ENCODE measurements at regions not wholly inside any gene's neighbourhood (a gene's known extent, or its start where the extent isn't known, plus 50 kb on each side); places are given as distances from the start of the nearest gene placed in this dataset.

GRCh38 chr3:120846073-120846472 is 61.9 kb upstream of the STXBP5L start:
- BruUV-seq (replicated peaks) = no TSS peak
- WGBS (ENCODE audit: insufficient coverage, insufficient replicate concordance, low lambda C conversion rate, missing lambda C conversion rate) = 43% methylated on average over 2 of the region's 2 CpGs
- CTCF ChIA-PET = interaction anchor here (0.9 kb wide), 1 partner anchor 287 kb away, joined by 4 read pairs; no protein-coding TSS in a partner anchor

DNA sequence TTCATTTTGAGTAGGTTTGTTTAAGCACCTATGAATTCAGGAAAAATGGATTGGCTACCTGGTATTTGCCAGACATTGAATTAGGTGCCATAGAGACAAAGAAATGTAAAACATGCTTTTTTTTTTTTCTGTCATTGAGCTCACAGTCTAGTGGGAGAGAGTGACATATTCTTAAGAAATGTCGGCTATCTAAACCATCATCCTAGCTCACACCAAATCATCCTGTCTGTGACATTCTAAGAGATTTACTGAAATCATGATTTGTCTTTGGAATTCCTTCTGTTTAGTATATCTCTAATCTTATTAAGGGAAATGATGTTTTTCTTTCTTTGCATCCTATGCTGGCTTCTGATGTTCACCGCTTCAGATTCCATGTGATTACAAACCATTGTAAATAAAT is 59.5 kb upstream of the STXBP5L start:
- no peak for TF ChIP-seq ZZZ3 (IDR thresholded peaks at IDR 0.05; ENCODE audit: control insufficient read depth, insufficient read length, low read depth)
- TF ChIP-seq POU2F2 (IDR thresholded peaks at IDR 0.05; ENCODE audit: borderline replicate concordance, low read depth, low read length) = no peak
- no peak for TF ChIP-seq STAT3 (IDR thresholded peaks at IDR 0.05; ENCODE audit: low read depth, low read length)
- no peaks in the 10 kb centered on the region for H3K4me1 ChIP-seq (ENCODE audit: control insufficient read depth, insufficient read depth, low read length)
- ChIA-PET SMC1A (ENCODE audit: uncharacterized antibody, unreplicated experiment) (no interaction called here), RAD21 (ENCODE audit: unreplicated experiment) (no interaction called here), CTCF (no interaction called here), POLR2A (no interaction called here)
- H4K20me1 ChIP-seq (ENCODE audit: control insufficient read depth, insufficient read depth) = no peaks in the 10 kb centered on the region
- no peaks in the 10 kb centered on the region for H3K79me2 ChIP-seq (ENCODE audit: control insufficient read depth, insufficient read depth, low read length)
- H3K27ac ChIP-seq (ENCODE audit: control insufficient read depth, insufficient read depth) = no peak overlapping the region
- no peaks in the 10 kb centered on the region for H3K9me3 ChIP-seq (replicated peaks; ENCODE audit: control insufficient read depth, insufficient read depth, low read length)
- no peaks in the 10 kb centered on the region for H3K27me3 ChIP-seq (replicated peaks in 1 of 2; ENCODE audit: control insufficient read depth in 2 of 2, insufficient read depth in 2 of 2, low read length in 1 of 2)
- FAIRE-seq (no peak), ATAC-seq (no peak), DNase-seq (ENCODE audit: low read depth, low spot score) (no peak)
- H2AFZ ChIP-seq (ENCODE audit: control insufficient read depth, low read depth, low read length) = no peak overlapping the region
- no TSS peak for BruUV-seq (replicated peaks)
- in situ Hi-C loops (cut with MboI) (no loop called here), intact Hi-C loops (cut with micrococcal nuclease; ENCODE audit: unreplicated experiment) (no loop called here)
- no peaks in the 10 kb centered on the region for H3K36me3 ChIP-seq (ENCODE audit: control insufficient read depth in 2 of 2, insufficient read depth in 2 of 2, low read length in 1 of 2)
- 93% methylated on average over 2 of the region's 2 CpGs for WGBS (ENCODE audit: insufficient coverage, insufficient replicate concordance, low lambda C conversion rate, missing lambda C conversion rate)
- no peak overlapping the region for H3K4me3 ChIP-seq
- no peak overlapping the region for H3K9ac ChIP-seq (ENCODE audit: control insufficient read depth, insufficient read depth, low read length)
- H3K4me2 ChIP-seq (ENCODE audit: control insufficient read depth, insufficient read depth) = no peak overlapping the region

More at GRCh38 chr3:120846073-120846472, 61.9 kb upstream of the STXBP5L start:
- Histone ChIP-seq H3K4me2 (ENCODE audit: control insufficient read depth, insufficient read depth) (no peak overlapping the region), H2AFZ (ENCODE audit: control insufficient read depth, low read depth, low read length) (no peak overlapping the region), H3K27me3 (replicated peaks in 1 of 2; ENCODE audit: control insufficient read depth in 2 of 2, insufficient read depth in 2 of 2, low read length in 1 of 2) (no peaks in the 10 kb centered on the region), H3K9ac (ENCODE audit: control insufficient read depth, insufficient read depth, low read length) (no peak overlapping the region), H4K20me1 (ENCODE audit: control insufficient read depth, insufficient read depth) (no peaks in the 10 kb centered on the region), H3K4me1 (ENCODE audit: control insufficient read depth, insufficient read depth, low read length) (no peaks in the 10 kb centered on the region), H3K27ac (ENCODE audit: control insufficient read depth, insufficient read depth) (no peak overlapping the region), H3K36me3 (ENCODE audit: control insufficient read depth in 2 of 2, insufficient read depth in 2 of 2, low read length in 1 of 2) (no peaks in the 10 kb centered on the region), H3K9me3 (replicated peaks; ENCODE audit: control insufficient read depth, insufficient read depth, low read length) (no peaks in the 10 kb centered on the region), H3K79me2 (ENCODE audit: control insufficient read depth, insufficient read depth, low read length) (no peaks in the 10 kb centered on the region), H3K4me3 (no peak overlapping the region)
- RAD21 ChIA-PET (ENCODE audit: unreplicated experiment) = no interaction called here
- SMC1A ChIA-PET (ENCODE audit: uncharacterized antibody, unreplicated experiment) = no interaction called here
- ATAC-seq (no peak), DNase-seq (ENCODE audit: low read depth, low spot score) (no peak), FAIRE-seq (no peak)
- POLR2A ChIA-PET = no interaction called here
- in situ Hi-C loops (cut with MboI) (no loop called here), intact Hi-C loops (cut with micrococcal nuclease; ENCODE audit: unreplicated experiment) (no loop called here)
- TF ChIP-seq HDAC2 (IDR thresholded peaks at IDR 0.05) = no peak
- no peak for TF ChIP-seq GATAD2B (conservative IDR thresholded peaks at IDR 0.05; ENCODE audit: low read depth)
- no peak for TF ChIP-seq NR2F1 (conservative IDR thresholded peaks at IDR 0.05)
- TF ChIP-seq, protein P1, sequence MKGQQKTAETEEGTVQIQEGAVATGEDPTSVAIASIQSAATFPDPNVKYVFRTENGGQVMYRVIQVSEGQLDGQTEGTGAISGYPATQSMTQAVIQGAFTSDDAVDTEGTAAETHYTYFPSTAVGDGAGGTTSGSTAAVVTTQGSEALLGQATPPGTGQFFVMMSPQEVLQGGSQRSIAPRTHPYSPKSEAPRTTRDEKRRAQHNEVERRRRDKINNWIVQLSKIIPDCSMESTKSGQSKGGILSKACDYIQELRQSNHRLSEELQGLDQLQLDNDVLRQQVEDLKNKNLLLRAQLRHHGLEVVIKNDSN (IDR thresholded peaks at IDR 0.05; ENCODE audit: borderline replicate concordance, extremely low read length, insufficient read depth, low read depth, low read length) = no peak
- TF ChIP-seq ATF7 (IDR thresholded peaks at IDR 0.05; ENCODE audit: low read depth) = no peak
- TF ChIP-seq BCL11A (IDR thresholded peaks at IDR 0.05; ENCODE audit: low read depth, low read length) = no peak
- TF ChIP-seq, protein P2, sequence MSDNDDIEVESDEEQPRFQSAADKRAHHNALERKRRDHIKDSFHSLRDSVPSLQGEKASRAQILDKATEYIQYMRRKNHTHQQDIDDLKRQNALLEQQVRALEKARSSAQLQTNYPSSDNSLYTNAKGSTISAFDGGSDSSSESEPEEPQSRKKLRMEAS (IDR thresholded peaks at IDR 0.05; ENCODE audit: low read depth, low read length) = no peak
- TF ChIP-seq SREBF1 (IDR thresholded peaks at IDR 0.05; ENCODE audit: low read length) = no peak
- no peak for TF ChIP-seq IKZF2 (IDR thresholded peaks at IDR 0.05)
- no peak for TF ChIP-seq LARP7 (IDR thresholded peaks at IDR 0.05)
- TF ChIP-seq SUZ12 (IDR thresholded peaks at IDR 0.05; ENCODE audit: unreplicated experiment) = no peak
- no peak for TF ChIP-seq DPF2 (IDR thresholded peaks at IDR 0.05)

All from GM12878 (cell line).